ENCODE measurements at regions not wholly inside any gene's neighbourhood (a gene's known extent, or its start where the extent isn't known, plus 50 kb on each side); places are given as distances from the start of the nearest gene placed in this dataset.

DNA sequence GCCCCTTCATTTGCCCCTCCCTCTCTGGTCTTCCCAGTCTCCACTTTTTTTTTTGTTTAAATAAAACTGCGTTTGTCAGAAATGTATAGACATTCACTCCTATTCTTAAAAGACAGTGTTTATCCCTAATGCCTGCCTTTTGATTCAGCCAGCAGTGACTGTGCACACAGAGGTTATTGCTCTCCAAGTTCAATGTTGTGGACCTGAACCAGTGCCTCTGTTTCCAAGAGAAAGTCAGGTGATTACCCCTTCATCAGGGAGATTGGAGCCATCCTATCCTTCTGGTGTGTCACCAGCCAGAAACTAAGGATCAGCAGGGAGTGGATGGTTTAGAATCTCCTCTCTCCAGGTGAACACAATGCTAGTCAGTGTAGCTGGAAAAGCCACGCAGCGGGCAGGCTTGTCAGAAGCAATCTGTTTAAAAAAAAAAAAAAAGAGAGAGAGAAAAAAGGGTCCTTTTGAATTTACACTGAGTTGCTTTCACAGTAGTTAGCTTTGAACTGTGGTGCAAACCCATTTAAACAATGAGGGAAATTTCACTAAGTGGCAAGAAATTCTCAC, 167.5 kb upstream of the DMRT1 start:
- no peak for TF ChIP-seq POLR2AphosphoS5 (IDR thresholded peaks at IDR 0.05; ENCODE audit: low read depth, low read length)
- no peak for TF ChIP-seq POLR2A (IDR thresholded peaks at IDR 0.05; ENCODE audit: low read depth, low read length)
- no peak for TF ChIP-seq TAF1 (IDR thresholded peaks at IDR 0.05; ENCODE audit: borderline replicate concordance, low read depth, low read length)
